ENCODE measurements at regions not wholly inside any gene's neighbourhood (a gene's known extent, or its start where the extent isn't known, plus 50 kb on each side); places are given as distances from the start of the nearest gene placed in this dataset.
A peak's percentile ranks its signal among the peaks of the same experiment; 100 is the strongest.

DNA sequence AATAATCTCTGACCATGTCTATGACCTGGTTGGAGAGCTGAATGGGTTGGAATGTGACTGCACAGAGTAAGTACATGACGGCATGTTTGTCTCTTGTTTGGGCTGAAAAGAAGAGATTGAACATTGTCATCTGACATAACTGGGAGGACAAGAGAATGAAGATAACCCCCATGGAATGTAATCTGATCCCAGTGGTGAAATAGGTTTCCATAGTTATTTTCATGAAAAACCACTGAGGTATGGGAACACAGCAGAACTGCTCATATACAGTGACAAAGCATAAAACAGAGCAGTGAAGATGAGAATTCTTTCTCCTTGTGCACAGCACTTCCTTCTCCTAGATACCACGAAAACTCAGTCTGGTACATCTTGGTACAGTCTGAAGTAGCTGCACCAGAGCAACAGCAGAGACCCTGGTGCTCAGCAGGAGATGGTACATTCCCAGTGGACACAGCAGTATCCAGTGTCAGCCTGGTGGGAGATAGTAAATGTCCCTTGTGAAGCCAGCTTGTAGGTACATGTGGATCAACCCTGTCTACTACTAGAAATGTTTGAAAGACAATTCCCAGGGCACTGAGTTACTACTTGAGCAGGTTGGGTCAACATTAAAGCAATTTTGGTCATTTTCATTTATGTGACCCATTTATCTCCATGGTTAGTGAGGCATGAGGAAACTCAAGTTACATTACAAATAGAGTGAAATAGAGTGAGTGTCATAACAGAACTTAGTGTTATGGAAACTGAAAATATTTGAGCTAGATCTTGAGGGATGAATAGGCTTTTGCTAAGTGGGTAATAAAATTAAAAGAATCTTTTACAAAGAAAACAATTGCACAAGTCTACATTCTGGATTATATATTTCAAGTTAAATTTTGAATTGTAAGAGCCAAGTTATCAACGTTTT is 178.3 kb downstream of the SUCNR1 start:
- no peak for TF ChIP-seq BACH2 (CRISPR knock-in tag; IDR thresholded peaks at IDR 0.05; ENCODE audit: borderline replicate concordance)
- TF ChIP-seq, protein P1, sequence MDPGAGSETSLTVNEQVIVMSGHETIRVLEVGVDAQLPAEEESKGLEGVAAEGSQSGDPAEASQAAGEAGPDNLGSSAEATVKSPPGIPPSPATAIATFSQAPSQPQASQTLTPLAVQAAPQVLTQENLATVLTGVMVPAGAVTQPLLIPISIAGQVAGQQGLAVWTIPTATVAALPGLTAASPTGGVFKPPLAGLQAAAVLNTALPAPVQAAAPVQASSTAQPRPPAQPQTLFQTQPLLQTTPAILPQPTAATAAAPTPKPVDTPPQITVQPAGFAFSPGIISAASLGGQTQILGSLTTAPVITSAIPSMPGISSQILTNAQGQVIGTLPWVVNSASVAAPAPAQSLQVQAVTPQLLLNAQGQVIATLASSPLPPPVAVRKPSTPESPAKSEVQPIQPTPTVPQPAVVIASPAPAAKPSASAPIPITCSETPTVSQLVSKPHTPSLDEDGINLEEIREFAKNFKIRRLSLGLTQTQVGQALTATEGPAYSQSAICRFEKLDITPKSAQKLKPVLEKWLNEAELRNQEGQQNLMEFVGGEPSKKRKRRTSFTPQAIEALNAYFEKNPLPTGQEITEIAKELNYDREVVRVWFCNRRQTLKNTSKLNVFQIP (CRISPR knock-in tag; IDR thresholded peaks at IDR 0.05; ENCODE audit: borderline replicate concordance, low read depth): no peak
- ATAC-seq: peak; percentile 54

DNA sequence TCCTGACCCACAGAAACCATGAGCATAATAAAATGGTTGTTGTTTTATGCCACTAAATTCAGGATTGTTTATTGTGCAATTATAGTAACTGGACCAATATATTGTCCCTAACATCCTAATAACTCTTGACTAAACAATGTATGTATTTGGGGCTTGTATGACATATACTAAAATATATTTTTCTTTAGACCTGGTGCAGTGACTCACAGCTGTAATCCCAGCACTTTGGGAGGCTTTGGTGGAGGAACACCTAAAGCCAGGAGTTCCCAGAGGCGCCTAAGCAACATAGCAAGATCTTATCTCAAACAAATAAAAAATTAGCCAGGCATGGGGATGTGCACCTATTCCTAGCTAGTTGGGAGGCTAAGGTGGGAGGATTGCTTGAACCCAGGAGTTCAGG is 180.4 kb downstream of the SUCNR1 start:
- TF ChIP-seq ISL1 (CRISPR knock-in tag; IDR thresholded peaks at IDR 0.05): no peak
- no peak for TF ChIP-seq TOX (CRISPR knock-in tag; IDR thresholded peaks at IDR 0.05; ENCODE audit: borderline replicate concordance)
- TF ChIP-seq PPARA (CRISPR knock-in tag; IDR thresholded peaks at IDR 0.05; ENCODE audit: borderline replicate concordance): no peak
- TF ChIP-seq, protein P2, sequence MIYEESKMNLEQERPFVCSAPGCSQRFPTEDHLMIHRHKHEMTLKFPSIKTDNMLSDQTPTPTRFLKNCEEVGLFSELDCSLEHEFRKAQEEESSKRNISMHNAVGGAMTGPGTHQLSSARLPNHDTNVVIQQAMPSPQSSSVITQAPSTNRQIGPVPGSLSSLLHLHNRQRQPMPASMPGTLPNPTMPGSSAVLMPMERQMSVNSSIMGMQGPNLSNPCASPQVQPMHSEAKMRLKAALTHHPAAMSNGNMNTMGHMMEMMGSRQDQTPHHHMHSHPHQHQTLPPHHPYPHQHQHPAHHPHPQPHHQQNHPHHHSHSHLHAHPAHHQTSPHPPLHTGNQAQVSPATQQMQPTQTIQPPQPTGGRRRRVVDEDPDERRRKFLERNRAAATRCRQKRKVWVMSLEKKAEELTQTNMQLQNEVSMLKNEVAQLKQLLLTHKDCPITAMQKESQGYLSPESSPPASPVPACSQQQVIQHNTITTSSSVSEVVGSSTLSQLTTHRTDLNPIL (CRISPR knock-in tag; IDR thresholded peaks at IDR 0.05; ENCODE audit: low read depth): no peak
- no peak for TF ChIP-seq BACH2 (CRISPR knock-in tag; IDR thresholded peaks at IDR 0.05; ENCODE audit: borderline replicate concordance)
- TF ChIP-seq ZFP30 (CRISPR knock-in tag; IDR thresholded peaks at IDR 0.05): no peak
- TF ChIP-seq, protein P3, sequence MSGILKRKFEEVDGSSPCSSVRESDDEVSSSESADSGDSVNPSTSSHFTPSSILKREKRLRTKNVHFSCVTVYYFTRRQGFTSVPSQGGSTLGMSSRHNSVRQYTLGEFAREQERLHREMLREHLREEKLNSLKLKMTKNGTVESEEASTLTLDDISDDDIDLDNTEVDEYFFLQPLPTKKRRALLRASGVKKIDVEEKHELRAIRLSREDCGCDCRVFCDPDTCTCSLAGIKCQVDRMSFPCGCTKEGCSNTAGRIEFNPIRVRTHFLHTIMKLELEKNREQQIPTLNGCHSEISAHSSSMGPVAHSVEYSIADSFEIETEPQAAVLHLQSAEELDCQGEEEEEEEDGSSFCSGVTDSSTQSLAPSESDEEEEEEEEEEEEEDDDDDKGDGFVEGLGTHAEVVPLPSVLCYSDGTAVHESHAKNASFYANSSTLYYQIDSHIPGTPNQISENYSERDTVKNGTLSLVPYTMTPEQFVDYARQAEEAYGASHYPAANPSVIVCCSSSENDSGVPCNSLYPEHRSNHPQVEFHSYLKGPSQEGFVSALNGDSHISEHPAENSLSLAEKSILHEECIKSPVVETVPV (CRISPR knock-in tag; IDR thresholded peaks at IDR 0.05): no peak
- no peak for TF ChIP-seq CSDC2 (CRISPR knock-in tag; IDR thresholded peaks at IDR 0.05)
- no peak for TF ChIP-seq ESRRG (CRISPR knock-in tag; IDR thresholded peaks at IDR 0.05)
- ATAC-seq: no peak

DNA sequence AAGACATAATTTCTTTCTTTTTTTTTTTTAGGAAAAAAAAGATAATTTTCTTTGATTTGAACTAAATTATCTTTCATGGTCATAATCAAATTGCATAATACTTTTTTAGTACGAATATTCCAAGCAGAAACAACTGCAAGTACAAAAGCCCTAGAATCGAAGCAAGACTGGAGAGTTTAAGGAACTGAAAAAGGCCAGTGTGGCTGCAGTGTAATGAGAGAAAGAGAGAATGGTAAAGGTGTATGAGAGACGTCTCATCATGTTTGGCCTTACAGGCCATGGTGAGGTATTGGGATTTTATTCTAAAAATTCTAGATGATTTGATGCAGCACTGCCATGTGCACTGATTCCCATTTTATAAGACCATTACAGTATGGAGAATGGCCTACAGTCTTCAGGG is 180.9 kb downstream of the SUCNR1 start:
- ATAC-seq: no peak
- TF ChIP-seq TCF4 (CRISPR knock-in tag; IDR thresholded peaks at IDR 0.05; ENCODE audit: borderline replicate concordance) (no peak), BACH2 (CRISPR knock-in tag; IDR thresholded peaks at IDR 0.05; ENCODE audit: borderline replicate concordance) (no peak), SNAI2 (CRISPR knock-in tag; IDR thresholded peaks at IDR 0.05) (no peak), ZNF565 (CRISPR knock-in tag; conservative IDR thresholded peaks at IDR 0.05; ENCODE audit: low read depth) (no peak), OSR1 (CRISPR knock-in tag; IDR thresholded peaks at IDR 0.05) (no peak), ARNTL (CRISPR knock-in tag; IDR thresholded peaks at IDR 0.05; ENCODE audit: borderline replicate concordance, low read depth) (no peak), PPARA (CRISPR knock-in tag; IDR thresholded peaks at IDR 0.05; ENCODE audit: borderline replicate concordance) (no peak)
- TF ChIP-seq, protein P1 (CRISPR knock-in tag; IDR thresholded peaks at IDR 0.05; ENCODE audit: borderline replicate concordance, low read depth): no peak
- TF ChIP-seq, protein P4, sequence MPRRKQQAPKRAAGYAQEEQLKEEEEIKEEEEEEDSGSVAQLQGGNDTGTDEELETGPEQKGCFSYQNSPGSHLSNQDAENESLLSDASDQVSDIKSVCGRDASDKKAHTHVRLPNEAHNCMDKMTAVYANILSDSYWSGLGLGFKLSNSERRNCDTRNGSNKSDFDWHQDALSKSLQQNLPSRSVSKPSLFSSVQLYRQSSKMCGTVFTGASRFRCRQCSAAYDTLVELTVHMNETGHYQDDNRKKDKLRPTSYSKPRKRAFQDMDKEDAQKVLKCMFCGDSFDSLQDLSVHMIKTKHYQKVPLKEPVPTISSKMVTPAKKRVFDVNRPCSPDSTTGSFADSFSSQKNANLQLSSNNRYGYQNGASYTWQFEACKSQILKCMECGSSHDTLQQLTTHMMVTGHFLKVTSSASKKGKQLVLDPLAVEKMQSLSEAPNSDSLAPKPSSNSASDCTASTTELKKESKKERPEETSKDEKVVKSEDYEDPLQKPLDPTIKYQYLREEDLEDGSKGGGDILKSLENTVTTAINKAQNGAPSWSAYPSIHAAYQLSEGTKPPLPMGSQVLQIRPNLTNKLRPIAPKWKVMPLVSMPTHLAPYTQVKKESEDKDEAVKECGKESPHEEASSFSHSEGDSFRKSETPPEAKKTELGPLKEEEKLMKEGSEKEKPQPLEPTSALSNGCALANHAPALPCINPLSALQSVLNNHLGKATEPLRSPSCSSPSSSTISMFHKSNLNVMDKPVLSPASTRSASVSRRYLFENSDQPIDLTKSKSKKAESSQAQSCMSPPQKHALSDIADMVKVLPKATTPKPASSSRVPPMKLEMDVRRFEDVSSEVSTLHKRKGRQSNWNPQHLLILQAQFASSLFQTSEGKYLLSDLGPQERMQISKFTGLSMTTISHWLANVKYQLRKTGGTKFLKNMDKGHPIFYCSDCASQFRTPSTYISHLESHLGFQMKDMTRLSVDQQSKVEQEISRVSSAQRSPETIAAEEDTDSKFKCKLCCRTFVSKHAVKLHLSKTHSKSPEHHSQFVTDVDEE (CRISPR knock-in tag; IDR thresholded peaks at IDR 0.05): no peak

DNA sequence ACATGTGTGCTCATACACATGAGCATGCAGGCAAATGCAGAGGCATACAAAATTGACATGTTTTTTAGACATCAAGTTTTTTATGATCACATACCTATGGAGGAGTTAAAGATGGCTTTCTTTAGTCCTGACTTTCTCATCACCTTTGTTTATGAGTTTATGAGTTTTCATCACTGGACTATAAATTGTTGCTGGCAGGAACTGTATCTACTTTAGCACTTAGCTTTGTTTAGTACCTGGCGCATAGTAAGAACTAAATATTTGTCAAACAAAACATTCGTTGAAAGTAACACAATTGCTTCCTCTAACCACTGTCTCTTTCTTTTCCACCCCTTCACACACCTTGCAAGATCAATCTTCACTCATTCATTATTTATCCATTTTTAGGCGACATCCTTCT is 182.6 kb downstream of the SUCNR1 start:
- no peak for ATAC-seq
- TF ChIP-seq TCF4 (CRISPR knock-in tag; IDR thresholded peaks at IDR 0.05; ENCODE audit: borderline replicate concordance) (no peak), TOX (CRISPR knock-in tag; IDR thresholded peaks at IDR 0.05; ENCODE audit: borderline replicate concordance) (no peak), ISL1 (CRISPR knock-in tag; IDR thresholded peaks at IDR 0.05) (no peak), RARB (CRISPR knock-in tag; IDR thresholded peaks at IDR 0.05) (no peak), ZFP30 (CRISPR knock-in tag; IDR thresholded peaks at IDR 0.05) (no peak), BACH2 (CRISPR knock-in tag; IDR thresholded peaks at IDR 0.05; ENCODE audit: borderline replicate concordance) (no peak), SNAI2 (CRISPR knock-in tag; IDR thresholded peaks at IDR 0.05) (no peak), ZNF565 (CRISPR knock-in tag; conservative IDR thresholded peaks at IDR 0.05; ENCODE audit: low read depth) (no peak), ZNF70 (CRISPR knock-in tag; IDR thresholded peaks at IDR 0.05) (no peak), GLIS3 (CRISPR knock-in tag; IDR thresholded peaks at IDR 0.05) (no peak), OSR1 (CRISPR knock-in tag; IDR thresholded peaks at IDR 0.05) (no peak)
- TF ChIP-seq, protein P3 (CRISPR knock-in tag; IDR thresholded peaks at IDR 0.05): no peak
- TF ChIP-seq, protein P4 (CRISPR knock-in tag; IDR thresholded peaks at IDR 0.05): no peak
